Stimulated activated CD4-positive, alpha-beta T cell treated with anti-CD3 and anti-CD28 coated beads, Interleukin-15, amount 100 ng/mL, for 1 hour (primary cell): ENCODE measurements at regions not wholly inside any gene's neighbourhood (a gene's known extent, or its start where the extent isn't known, plus 50 kb on each side); places are given as distances from the start of the nearest gene placed in this dataset.

Experiments
- DNase-seq, 2 donors: peaks; one replicate each; pipeline ENCODE4 v3.0.0-alpha.2; 2020; ENCODE audit warnings: low read depth in 1 of 2, low spot score in 1 of 2

DNA sequence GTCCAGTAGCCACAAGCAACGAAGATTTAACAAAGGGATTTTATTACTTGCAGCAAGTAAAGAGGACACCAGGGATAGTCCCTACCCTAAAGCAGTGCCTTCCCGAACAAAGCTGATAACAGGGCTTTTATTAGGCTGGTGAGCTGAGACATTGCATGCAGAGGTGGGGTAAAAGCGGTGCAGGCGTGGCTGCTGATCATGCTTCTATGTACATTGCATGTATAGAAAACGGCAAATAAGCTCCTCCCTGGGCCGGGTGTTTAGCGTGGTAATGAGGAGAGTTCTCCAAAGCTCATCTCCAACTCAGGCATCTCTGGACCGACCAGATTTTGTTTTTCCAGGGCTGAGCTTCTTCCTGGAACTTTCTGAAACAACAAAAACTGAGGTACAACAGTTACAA, 83.5 kb upstream of the CDH4 start:
- DNase-seq = no peak

DNA sequence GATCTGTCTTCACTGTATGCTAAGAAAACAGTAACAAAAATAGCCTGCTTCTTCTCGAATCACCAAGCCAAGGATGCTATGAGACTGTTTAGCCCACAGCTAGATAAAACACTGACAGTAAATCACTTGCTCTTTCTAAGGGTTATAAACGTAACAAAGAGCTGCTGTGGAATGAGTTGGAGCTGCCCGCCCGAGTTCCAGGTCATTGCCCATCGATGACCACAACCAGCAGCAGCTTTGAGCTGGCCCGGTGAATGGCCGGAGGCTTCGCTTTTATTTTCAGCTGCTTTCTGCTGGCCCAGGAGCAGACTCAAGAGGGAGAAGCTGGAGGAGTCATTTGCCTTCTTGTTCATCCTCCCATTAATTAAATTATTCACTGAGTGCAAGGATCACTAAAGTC, 82.2 kb upstream of the CDH4 start:
- no peak for DNase-seq

- no peak for DNase-seq
Observed at GRCh38 chr20:61170496-61171320, 81.4 kb upstream of the CDH4 start.

DNA sequence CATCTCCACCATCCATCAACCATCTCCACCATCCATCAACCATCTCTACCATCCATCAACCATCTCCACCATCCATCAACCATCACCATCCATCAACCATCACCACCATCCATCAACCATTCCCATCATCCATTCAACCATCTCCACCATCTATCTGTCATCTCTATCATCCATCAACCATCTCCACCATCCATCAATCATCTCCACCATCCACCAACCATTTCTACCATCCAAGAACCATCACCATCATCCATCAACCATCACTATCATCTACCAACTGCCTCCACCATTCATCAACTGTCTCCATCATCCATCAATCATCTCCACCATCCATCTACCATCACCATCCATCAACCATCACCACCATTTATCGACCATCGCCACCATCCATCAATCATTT, 78.8 kb upstream of the CDH4 start:
- no peak for DNase-seq

DNA sequence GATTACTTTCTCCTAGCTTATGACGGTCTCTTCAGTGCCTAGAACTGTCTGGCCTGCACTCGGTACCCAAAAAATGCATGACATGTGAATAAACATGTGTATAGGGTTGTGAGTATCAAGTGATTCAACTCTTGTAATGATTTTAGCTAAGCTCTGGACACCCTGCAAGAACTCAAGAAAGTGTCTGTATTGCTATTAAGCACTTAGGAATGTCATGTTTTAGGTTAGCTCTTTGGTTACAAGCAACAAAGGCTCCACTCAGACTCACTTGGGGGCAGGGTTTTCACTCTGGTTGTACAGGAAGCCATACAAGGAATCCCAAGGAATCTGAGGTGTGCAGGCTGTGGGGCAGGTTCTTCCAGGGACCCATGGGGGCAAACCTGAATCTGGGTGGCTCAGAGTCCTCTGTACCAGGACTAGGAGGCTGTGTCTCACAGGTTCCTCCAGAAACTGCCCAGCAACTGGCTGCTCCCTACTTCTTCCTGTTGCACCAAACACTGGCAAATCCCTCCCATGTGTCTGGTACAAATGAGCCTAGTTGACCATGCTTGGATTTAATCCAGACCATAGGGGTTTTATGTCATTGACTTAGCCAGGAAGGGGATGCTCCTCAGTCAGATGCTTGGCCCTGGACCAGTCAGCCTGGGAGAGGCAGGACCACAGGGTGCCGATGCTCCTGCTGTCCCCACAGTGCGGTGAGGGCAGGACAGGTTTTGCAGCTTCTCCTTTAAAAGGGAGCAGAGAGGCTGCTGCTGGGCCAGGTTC, 77.9 kb upstream of the CDH4 start:
- no peak for DNase-seq

- DNase-seq = no peak
Observed at GRCh38 chr20:61176874-61177273, 75.2 kb upstream of the CDH4 start.

DNA sequence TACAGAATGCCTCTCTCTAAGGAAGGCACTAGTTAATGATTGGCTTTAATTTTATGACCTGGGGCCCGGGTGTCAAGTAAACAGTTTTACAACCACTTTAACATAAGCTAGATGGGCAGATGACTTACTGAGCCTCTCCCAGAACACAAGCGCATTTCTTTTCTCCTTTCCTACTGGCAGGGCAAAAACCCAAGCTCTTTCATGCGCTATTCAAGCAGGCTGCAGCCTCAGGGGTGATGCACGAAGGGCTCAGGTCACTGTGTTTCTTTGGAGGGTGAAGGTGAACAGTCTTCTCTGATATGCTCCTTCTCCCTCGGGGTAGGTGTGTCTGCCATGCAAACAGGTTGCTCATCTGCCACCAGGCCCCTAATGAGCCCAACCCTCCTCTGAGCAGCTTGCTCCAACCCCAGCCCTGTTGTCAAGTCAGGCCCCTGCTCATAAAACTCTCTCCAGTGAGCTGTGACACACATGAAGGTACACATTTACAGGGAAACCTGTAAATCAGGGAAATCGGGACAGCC, 73.5 kb upstream of the CDH4 start:
- DNase-seq = no peak

DNA sequence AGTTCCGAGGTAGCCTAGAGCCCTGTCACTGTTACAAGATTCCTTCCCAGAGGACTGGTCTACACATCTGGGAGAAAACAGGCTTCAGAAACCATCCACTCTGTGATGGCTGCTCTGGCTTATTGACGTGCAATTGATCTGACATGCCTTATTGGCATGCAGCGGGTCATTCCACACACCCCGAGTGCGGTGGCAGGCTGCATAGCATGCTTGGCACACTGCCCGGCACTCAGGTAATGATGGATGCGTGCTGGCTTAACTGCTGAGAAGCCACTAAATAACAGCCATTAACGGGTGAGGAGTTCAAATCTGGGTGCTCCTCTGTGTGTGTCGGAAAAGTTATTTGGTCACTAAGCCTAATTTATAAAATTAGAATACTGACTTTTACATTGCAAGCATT, 67.9 kb upstream of the CDH4 start:
- DNase-seq = no peak

GRCh38 chr20:61185181-61185580, 66.9 kb upstream of the CDH4 start:
- no peak for DNase-seq

DNA sequence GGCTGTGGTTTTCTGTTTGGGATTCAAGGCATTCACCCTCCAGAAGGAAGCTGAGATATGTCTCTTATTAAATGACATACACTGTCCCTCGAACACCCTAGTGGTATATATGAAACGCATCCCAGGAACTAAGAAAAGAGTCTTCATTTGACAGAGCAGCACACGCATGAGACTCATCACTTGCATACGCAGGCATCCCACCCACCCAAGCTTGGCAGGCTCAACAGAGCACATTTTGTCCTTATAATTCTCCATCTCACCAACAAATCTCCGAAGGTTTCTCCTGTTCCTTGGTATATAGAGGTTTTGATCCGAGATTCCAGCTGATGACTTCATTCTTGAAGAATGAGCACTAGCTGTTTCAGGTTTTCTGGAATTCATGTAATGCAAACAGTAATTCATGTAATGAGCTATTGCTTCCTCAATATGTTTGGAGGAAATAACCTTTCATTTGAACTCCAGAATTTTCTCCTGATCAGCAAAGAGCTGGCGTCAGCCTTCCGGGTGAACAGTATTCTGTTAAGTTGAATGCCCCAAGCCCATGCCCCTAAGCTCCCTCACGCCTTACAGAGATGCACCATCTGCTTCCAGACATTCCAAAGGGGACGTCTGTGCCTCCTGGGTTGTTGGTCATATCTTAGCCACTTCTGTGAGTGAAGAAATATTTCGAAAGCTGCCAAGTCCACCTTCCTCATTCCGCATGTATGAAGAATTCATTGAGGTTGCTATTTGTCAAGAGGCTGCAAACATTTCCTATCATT, 66.0 kb upstream of the CDH4 start:
- no peak for DNase-seq

GRCh38 chr20:61186771-61187472, 65.1 kb upstream of the CDH4 start:
- DNase-seq = no peak

DNA sequence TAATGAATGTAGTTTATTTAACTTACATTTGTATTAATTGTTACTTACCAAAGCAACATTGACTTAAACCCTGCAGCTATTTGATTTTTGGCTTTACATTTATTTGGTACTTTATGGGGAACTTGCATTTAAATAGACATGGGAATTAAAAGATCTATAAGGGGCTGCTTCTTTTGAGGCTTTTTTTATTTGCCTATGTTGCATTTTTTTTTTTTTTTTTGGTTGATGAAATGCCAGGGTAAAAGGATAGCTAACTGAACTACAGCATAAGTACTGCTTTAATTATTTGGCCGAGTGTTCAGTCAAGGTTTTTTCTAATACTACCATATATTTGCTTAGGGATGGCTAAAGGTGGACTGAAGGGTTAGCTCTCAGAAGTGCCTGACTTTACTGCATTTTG, 62.5 kb upstream of the CDH4 start:
- no peak for DNase-seq

DNA sequence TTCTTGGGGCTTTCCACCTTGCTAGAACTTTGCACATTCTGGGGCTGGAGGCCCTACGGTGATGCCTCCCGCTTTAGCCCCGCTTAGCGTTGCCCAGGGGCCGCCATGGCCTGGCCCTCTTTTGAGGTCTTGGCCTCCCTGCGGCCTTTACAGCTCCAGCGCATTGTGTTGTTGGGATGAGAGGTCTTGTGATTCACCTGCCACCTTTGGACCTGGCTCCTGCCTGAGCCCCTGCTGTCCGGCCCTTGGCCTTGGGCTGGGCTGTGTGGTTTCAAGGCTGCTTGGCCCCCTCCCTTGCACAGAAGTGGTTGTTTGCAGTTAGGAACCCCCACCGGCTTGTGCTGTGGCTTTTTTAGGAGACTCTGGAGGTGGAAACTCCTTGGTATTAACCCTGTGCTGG, 61.0 kb upstream of the CDH4 start:
- no peak for DNase-seq

GRCh38 chr20:61192337-61192950, 59.6 kb upstream of the CDH4 start:
- DNase-seq = no peak

DNA sequence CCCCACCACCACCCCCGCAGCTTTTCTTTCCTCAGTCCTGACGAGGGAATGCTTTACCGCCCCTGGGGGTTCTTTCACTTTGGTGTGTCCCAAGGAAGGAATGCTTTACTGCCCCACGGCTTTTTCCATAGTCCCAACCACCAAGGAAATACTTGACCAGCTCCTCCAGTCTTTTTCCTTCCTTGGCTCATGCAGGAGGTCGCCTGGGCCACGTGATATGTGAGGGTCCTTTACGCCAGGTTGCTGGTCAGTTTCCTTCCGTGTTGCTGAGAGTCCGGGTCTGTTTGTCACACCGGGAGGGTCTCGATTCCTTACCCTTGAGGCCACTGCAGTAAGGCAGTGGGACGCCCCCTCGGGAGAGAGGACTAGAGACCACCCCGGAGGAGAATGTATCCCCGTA, 58.9 kb upstream of the CDH4 start:
- no peak for DNase-seq
